MM.1S (cell line): ENCODE measurements at regions not wholly inside any gene's neighbourhood (a gene's known extent, or its start where the extent isn't known, plus 50 kb on each side); places are given as distances from the start of the nearest gene placed in this dataset.

Experiments used
- DNase-seq: peaks from one replicate; pipeline ENCODE4 v3.0.0-alpha.2; 2015
- H2AFZ ChIP-seq: fragments of 300-600 bp; sonication (generic); 2 replicates; pipeline ENCODE4 v1.6.0; 2016; ENCODE audit warnings: antibody characterized with exemption, low read length
- H3F3A ChIP-seq: fragments of 300-600 bp; sonication (generic); 2 replicates; pipeline ENCODE4 v1.6.1; 2016; ENCODE audit warnings: mild to moderate bottlenecking, antibody characterized with exemption, low read length, moderate library complexity, mixed read lengths; ENCODE audit not compliant: insufficient read depth
- H3K27ac ChIP-seq: fragments of 300-600 bp; sonication (generic); 2 replicates; pipeline ENCODE4 v1.5.1; 2016; ENCODE audit warnings: mild to moderate bottlenecking, low read length
- H3K27me3 ChIP-seq: fragments of 300-600 bp; sonication (generic); replicated peaks from 2 replicates; pipeline ENCODE4 v1.6.0; 2016; ENCODE audit warnings: low read length; ENCODE audit not compliant: insufficient read depth
- H3K36me3 ChIP-seq: fragments of 300-600 bp; sonication (generic); replicated peaks from 2 replicates; pipeline ENCODE4 v1.6.1; 2016; ENCODE audit warnings: mild to moderate bottlenecking, low read length, mixed read lengths; ENCODE audit not compliant: insufficient read depth
- H3K4me1 ChIP-seq: fragments of 300-600 bp; sonication (generic); 2 replicates; pipeline ENCODE4 v1.6.1; 2016; ENCODE audit warnings: low read length, mixed read lengths
- H3K4me2 ChIP-seq: fragments of 300-600 bp; sonication (generic); 2 replicates; pipeline ENCODE4 v1.6.0; 2016; ENCODE audit warnings: low read depth, low read length
- H3K4me3 ChIP-seq: fragments of 300-600 bp; sonication (generic); 2 replicates; pipeline ENCODE4 v1.5.1; 2016; ENCODE audit warnings: low read length, mixed read lengths
- H3K79me2 ChIP-seq: fragments of 300-600 bp; sonication (generic); 2 replicates; pipeline ENCODE4 v1.6.1; 2016; ENCODE audit warnings: mixed run types, low read length, mixed read lengths
- H3K9ac ChIP-seq: fragments of 300-600 bp; sonication (generic); 2 replicates; pipeline ENCODE4 v1.6.1; 2016; ENCODE audit warnings: low read length, mixed read lengths
- H3K9me2 ChIP-seq: fragments of 300-600 bp; sonication (generic); replicated peaks from 2 replicates; pipeline ENCODE4 v1.6.1; 2016; ENCODE audit warnings: mild to moderate bottlenecking, low read length, mixed read lengths; ENCODE audit not compliant: insufficient read depth
- H3K9me3 ChIP-seq: fragments of 300-600 bp; sonication (generic); replicated peaks from 2 replicates; pipeline ENCODE4 v1.6.1; 2016; ENCODE audit warnings: mild to moderate bottlenecking, low read length, mixed read lengths; ENCODE audit not compliant: insufficient read depth
- H4K20me1 ChIP-seq: fragments of 300-600 bp; sonication (generic); 2 replicates; pipeline ENCODE4 v1.6.1; 2016; ENCODE audit warnings: mild to moderate bottlenecking, low read length, moderate library complexity, mixed read lengths; ENCODE audit not compliant: insufficient read depth
- EZH2 ChIP-seq: fragments of 300-600 bp; sonication (generic); optimal IDR thresholded peaks from 2 replicates; pipeline ENCODE3; 2017; ENCODE audit warnings: low read depth, mild to moderate bottlenecking, antibody characterized with exemption, low read length, mixed read lengths
- EZH2phosphoT487 ChIP-seq: fragments of 300-600 bp; sonication (generic); IDR thresholded peaks from 2 replicates; pipeline ENCODE4 v1.6.1; 2018; ENCODE audit warnings: antibody characterized with exemption, low read length
- TF ChIP-seq, protein P1 (sequence below): fragments of 300-600 bp; sonication (generic); IDR thresholded peaks from 2 replicates; pipeline ENCODE4 v1.5.1; 2016; ENCODE audit warnings: antibody characterized with exemption, low read length, mixed read lengths

DNA sequence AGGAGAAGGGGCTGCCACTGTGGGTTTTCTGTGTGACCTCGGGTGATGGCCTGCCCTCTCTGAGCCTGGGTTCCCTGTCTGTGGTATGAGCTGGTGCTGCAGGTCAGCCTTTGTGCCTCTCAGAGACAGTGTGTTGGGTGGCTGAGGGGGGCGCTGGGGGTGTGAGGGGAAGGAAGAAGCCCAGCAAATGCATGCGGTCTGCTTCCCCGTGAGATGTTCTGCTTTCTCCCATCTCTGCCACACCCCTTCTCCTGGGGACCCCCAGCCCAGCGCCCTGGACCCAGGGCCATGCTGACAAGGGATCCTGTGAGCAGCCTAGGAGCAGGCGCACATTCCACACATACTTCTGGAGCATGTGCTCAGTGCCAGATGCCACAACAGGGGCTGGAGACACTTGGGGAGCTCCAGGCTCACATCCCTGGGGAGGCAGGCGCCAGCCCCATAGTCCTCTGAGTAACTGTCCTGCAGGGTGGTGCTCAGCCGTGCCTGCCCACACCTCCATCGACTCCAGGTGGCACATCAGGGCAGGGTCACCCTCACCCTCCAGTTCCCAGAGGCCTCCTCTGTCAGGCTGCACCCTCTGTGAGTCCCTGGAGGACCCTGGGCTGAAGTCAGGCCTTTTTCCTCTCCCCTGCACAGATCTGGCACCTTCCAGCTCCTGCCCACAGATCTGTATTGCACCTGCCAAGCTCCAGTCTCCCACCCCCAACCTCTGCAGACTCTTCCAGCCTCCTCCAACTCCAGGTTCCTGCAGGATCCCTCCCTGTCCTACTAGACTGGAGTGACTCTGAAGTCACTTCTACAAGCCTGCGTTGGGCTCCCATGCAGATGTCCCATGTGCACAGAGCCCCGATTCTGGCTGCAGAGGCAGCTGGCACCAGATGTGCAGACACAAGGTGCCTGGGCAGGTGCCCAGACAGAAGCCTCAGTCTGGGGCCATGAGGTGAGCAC lies 205.6 kb downstream of the KIF26A start:
- H3F3A ChIP-seq = no peaks in the 10 kb centered on the region
- H4K20me1 ChIP-seq = no peaks in the 10 kb centered on the region
- TF ChIP-seq EZH2phosphoT487 = no peak
- TF ChIP-seq EZH2 = no peak
- TF ChIP-seq, protein P1, sequence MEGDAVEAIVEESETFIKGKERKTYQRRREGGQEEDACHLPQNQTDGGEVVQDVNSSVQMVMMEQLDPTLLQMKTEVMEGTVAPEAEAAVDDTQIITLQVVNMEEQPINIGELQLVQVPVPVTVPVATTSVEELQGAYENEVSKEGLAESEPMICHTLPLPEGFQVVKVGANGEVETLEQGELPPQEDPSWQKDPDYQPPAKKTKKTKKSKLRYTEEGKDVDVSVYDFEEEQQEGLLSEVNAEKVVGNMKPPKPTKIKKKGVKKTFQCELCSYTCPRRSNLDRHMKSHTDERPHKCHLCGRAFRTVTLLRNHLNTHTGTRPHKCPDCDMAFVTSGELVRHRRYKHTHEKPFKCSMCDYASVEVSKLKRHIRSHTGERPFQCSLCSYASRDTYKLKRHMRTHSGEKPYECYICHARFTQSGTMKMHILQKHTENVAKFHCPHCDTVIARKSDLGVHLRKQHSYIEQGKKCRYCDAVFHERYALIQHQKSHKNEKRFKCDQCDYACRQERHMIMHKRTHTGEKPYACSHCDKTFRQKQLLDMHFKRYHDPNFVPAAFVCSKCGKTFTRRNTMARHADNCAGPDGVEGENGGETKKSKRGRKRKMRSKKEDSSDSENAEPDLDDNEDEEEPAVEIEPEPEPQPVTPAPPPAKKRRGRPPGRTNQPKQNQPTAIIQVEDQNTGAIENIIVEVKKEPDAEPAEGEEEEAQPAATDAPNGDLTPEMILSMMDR = no peak
- no peaks in the 10 kb centered on the region for H3K4me1 ChIP-seq
- H3K9me3 ChIP-seq = no peaks in the 10 kb centered on the region
- no peaks in the 10 kb centered on the region for H3K36me3 ChIP-seq
- no peak overlapping the region for H2AFZ ChIP-seq
- H3K9me2 ChIP-seq = no peaks in the 10 kb centered on the region
- H3K4me2 ChIP-seq = no peak overlapping the region
- H3K79me2 ChIP-seq = no peaks in the 10 kb centered on the region
- DNase-seq = no peak
- no peak overlapping the region for H3K4me3 ChIP-seq
- no peak overlapping the region for H3K9ac ChIP-seq
- H3K27ac ChIP-seq = no peak overlapping the region
- peaks cover 34% of the 10 kb centered on the region for H3K27me3 ChIP-seq

DNA sequence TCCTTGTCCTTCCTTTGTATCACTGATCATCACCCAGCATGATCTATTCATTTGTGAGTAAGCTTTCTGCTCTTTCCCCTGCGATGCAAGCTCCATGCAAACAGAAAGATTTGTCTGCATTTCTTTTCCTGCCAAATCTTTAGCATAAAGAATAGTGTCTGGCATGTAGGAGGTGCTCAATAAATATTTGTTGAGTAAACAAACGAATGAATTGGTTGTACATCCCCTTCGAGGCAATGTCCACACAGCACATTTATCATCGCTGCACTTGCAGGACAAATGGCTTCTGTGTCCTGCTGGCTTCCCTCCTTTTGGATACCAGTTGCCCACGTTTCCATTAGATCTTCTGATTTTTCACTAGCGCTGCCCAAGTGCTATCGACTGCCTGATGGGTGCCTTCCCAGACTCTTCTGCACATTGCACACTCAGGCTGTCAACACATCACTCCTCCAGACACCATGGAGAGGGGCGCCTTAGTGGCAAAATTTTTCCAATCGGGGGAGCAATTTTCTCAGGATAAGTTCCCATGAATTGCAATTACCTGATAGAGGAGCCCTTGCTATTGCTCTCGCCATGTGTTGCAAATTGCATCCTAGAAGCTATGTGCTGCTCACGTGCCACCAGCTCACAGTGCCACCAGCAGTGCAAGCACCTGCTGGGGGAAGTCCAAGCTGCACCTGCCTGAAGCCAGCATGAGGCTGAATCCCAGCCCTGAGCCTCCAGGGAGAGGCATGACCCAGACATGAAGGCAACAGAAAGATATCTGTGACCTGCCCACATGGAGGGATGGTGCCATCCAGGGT lies 206.6 kb downstream of the KIF26A start:
- H4K20me1 ChIP-seq = no peaks in the 10 kb centered on the region
- H2AFZ ChIP-seq = no peak overlapping the region
- no peaks in the 10 kb centered on the region for H3K9me2 ChIP-seq
- no peaks in the 10 kb centered on the region for H3K36me3 ChIP-seq
- TF ChIP-seq EZH2 (no peak), EZH2phosphoT487 (no peak)
- TF ChIP-seq, protein P1 = no peak
- peaks cover 34% of the 10 kb centered on the region for H3K27me3 ChIP-seq
- H3K4me3 ChIP-seq = no peak overlapping the region
- no peaks in the 10 kb centered on the region for H3K79me2 ChIP-seq
- no peak overlapping the region for H3K27ac ChIP-seq
- H3F3A ChIP-seq = no peaks in the 10 kb centered on the region
- no peaks in the 10 kb centered on the region for H3K9me3 ChIP-seq
- H3K9ac ChIP-seq = no peak overlapping the region
- H3K4me2 ChIP-seq = no peak overlapping the region
- DNase-seq = no peak
- no peaks in the 10 kb centered on the region for H3K4me1 ChIP-seq

DNA sequence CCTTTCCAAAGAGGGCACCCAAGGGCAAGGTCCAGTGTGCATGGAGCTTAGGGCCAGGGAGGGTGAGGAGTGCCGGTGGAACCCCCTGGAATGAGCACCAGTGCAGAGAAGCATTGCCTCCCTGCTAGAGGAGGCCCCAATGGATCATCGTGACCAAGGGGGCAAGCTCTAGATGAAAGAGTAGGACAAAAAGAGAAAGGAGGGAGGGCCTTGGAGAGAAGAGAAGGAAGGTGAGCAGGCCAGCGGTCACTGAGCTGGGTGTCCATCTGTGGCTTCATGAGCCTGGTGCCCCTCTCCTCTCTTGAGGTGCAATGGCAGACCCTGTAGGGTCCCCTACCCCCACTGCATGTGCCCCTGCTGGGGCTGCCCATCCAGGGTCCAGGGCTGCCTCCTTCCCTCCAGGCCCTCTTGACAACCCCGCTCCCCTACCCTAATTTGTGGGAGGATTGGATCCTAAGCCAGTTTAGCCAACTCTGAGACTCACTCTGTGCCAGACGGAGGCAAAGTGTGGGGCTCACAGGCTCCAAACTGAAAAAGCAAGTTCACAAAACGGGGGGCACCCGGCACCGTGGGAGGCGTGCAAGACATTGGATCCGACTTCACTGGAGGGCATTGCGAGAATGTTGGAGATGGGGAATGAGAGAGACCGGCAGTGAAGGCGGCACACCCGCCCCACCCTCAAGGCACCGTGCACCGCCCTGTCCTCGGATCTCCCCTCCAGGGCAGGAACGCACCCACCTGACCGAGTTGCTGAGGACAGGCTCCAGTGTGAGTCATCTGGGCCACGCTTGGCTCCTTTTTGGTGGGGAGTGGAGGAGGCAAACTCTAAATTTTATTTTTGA lies 207.5 kb downstream of the KIF26A start:
- Histone ChIP-seq H3K4me3 (no peak overlapping the region), H3K27ac (no peak overlapping the region), H3K4me2 (no peak overlapping the region), H3K9ac (no peak overlapping the region), H3F3A (no peaks in the 10 kb centered on the region), H3K27me3 (peaks cover 32% of the 10 kb centered on the region), H4K20me1 (no peaks in the 10 kb centered on the region), H3K9me3 (no peaks in the 10 kb centered on the region), H2AFZ (no peak overlapping the region), H3K36me3 (no peaks in the 10 kb centered on the region), H3K9me2 (no peaks in the 10 kb centered on the region), H3K79me2 (no peaks in the 10 kb centered on the region), H3K4me1 (no peaks in the 10 kb centered on the region)
- TF ChIP-seq, protein P1 = no peak
- TF ChIP-seq EZH2 = no peak
- no peak for TF ChIP-seq EZH2phosphoT487
- DNase-seq = no peak
